ENCODE measurements at regions not wholly inside any gene's neighbourhood (a gene's known extent, or its start where the extent isn't known, plus 50 kb on each side); places are given as distances from the start of the nearest gene placed in this dataset.

- TF ChIP-seq CTCF (IDR thresholded peaks at IDR 0.05) (no peak), POLR2A (IDR thresholded peaks at IDR 0.05) (no peak)
Measured at GRCh38 chr11:127481391-127481790, 480.8 kb upstream of the KIRREL3 start.

All from prostate gland (tissue), 2 donors.